Mucosa of descending colon (tissue), 3 donors: ENCODE measurements at regions not wholly inside any gene's neighbourhood (a gene's known extent, or its start where the extent isn't known, plus 50 kb on each side); places are given as distances from the start of the nearest gene placed in this dataset.

Experiments used
- ATAC-seq: fragments of 200-7000 bp; cut with Tn5 transposase; one replicate; pipeline ENCODE4 v1.9.1; 2020; ENCODE audit warnings: mild to moderate bottlenecking, moderate library complexity
- DNase-seq, 3 donors: peaks; one replicate each; pipeline ENCODE4 v3.0.0-alpha.2; 2020
- H3K36me3 ChIP-seq: fragments of 200-600 bp; one replicate; pipeline ENCODE4 v1.8.0; 2021; ENCODE audit warnings: low read depth, mild to moderate bottlenecking
- H3K4me1 ChIP-seq: fragments of 200-600 bp; one replicate; pipeline ENCODE4 v1.8.0; 2021; ENCODE audit warnings: low read depth, mild to moderate bottlenecking
- H3K4me3 ChIP-seq: fragments of 200-600 bp; one replicate; pipeline ENCODE4 v1.8.0; 2021; ENCODE audit warnings: mild to moderate bottlenecking
- H3K9me3 ChIP-seq: fragments of 200-600 bp; one replicate; pipeline ENCODE4 v1.8.0; 2021; ENCODE audit warnings: mild to moderate bottlenecking
- intact Hi-C, 2 donors: fragments of 100-400 bp; cut with DNase I in 1 of 2; cut with micrococcal nuclease in 1 of 2; formaldehyde crosslinking; loops; one replicate each; pipeline versions ENCODE4 v1.11.0 to v1.11.1; 2022; cut with DNase I, micrococcal nuclease
- TF ChIP-seq, protein P1 (sequence below): fragments of 200-600 bp; IDR thresholded peaks from one replicate; pipeline ENCODE4 v1.8.0; 2022; ENCODE audit warnings: antibody characterized with exemption, mild to moderate bottlenecking
- donor health status: DM: no; HTN: no; CAD: no; lungs with moderate emphysema.
- donor health status: DM: no; HTN: no; CAD: no.
- donor health status: DM: no; HTN: yes; CAD: no.

DNA sequence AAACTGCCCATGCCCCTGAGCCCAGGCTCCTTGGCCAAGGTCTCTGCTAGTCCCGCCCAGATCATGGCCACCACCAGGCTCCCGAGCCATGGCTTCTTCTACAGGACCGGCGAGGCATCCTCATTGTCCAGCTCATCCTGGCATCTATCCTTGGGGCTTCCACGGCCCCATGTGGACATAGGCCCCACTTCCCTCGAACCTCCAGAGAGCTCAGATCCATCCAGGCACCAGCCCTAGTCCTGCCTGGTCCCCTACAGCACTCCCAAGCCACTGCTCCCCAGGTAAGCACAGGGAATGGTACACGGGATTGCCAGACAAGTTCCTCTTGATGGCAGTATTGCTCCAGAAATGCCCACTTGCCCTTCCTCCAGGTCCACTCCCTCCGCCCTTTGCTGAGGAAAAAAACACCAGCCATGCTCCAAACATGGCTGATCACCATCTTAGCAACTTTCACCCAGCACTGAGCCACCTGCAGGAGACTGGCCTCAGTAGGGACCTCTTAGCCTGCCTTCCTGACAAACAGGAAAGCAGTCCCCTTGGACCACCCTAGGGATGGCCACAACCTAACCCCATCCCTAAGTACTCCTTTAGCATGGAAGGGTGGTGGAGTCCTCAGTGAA, 272.1 kb upstream of the AGTR2 start:
- TF ChIP-seq, protein P1, sequence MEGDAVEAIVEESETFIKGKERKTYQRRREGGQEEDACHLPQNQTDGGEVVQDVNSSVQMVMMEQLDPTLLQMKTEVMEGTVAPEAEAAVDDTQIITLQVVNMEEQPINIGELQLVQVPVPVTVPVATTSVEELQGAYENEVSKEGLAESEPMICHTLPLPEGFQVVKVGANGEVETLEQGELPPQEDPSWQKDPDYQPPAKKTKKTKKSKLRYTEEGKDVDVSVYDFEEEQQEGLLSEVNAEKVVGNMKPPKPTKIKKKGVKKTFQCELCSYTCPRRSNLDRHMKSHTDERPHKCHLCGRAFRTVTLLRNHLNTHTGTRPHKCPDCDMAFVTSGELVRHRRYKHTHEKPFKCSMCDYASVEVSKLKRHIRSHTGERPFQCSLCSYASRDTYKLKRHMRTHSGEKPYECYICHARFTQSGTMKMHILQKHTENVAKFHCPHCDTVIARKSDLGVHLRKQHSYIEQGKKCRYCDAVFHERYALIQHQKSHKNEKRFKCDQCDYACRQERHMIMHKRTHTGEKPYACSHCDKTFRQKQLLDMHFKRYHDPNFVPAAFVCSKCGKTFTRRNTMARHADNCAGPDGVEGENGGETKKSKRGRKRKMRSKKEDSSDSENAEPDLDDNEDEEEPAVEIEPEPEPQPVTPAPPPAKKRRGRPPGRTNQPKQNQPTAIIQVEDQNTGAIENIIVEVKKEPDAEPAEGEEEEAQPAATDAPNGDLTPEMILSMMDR = no peak
- ATAC-seq (peak; percentile 71), DNase-seq (peak in 2 of 3 donors; percentile 33 to 55)
- no peak overlapping the region for H3K4me3 ChIP-seq
- no peaks in the 10 kb centered on the region for H3K36me3 ChIP-seq
- no peaks in the 10 kb centered on the region for H3K4me1 ChIP-seq
- intact Hi-C loops = no loop called here
- H3K9me3 ChIP-seq = no peaks in the 10 kb centered on the region

DNA sequence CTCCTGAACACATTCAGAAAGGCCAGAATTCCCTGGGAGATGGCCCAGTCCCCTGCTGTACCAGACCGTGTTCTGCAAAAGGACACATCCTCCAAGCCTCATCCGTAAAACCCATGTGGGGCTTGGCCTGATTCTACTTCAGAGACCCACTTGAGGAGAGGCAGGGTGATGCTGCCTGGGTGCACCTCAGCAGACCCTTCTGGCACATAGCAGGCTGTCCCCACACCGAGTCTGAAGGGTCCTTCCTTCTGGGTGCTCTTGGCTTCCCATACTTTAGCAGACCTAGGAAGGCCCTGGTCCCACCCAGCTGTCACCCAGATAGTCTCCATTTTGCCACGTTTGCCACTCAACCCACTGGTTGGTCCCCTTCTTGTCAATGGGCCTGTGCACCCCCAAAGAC, 270.1 kb upstream of the AGTR2 start:
- ATAC-seq = no peak
- H3K4me1 ChIP-seq = no peaks in the 10 kb centered on the region
- intact Hi-C loops = no loop called here
- no peaks in the 10 kb centered on the region for H3K9me3 ChIP-seq
- no peak overlapping the region for H3K4me3 ChIP-seq
- H3K36me3 ChIP-seq = no peaks in the 10 kb centered on the region
- TF ChIP-seq, protein P1 = no peak
- DNase-seq = no peak

DNA sequence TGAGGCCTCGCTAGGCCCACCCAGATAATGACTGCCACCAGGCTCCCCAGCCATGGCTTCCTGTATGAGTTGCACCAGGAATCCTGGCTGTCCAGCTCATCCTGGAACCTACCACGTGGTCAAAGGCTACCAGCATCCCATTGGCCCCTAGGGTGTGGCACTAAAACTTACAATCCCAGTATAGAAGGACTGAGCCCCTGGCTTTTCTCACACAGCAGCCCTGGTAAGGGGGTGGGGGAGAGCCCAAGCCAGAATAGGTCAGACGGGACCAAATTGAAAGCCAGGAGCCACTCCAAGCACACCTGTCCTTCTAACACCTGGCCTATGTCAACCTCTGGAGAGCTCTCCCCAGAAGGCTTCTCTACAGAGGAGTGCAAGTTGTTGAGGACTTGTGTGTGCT, 269.3 kb upstream of the AGTR2 start:
- no peak for ATAC-seq
- Histone ChIP-seq H3K36me3 (no peaks in the 10 kb centered on the region), H3K4me3 (no peak overlapping the region), H3K4me1 (no peaks in the 10 kb centered on the region), H3K9me3 (no peaks in the 10 kb centered on the region)
- DNase-seq = no peak
- TF ChIP-seq, protein P1 = no peak
- intact Hi-C loops = no loop called here

DNA sequence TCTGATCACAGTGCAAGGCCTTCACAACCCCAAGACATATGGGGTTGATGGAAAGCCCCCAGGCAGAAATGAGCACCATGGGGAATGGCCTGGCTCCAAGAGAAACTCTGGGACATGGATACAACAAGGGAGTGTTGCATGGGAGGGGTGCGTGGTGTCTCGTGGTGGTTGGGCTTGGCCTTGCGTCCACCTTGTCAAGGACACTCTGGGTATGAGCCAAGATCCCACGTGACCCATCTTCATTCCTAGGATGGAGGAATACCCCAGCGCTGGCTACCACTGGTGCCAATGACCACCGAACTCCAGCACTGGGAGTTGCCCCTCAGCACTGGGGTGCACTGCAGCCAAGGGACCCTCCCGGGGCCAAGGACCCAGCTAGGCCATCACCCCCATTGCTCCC, 267.5 kb upstream of the AGTR2 start:
- Histone ChIP-seq H3K4me1 (no peaks in the 10 kb centered on the region), H3K4me3 (no peak overlapping the region), H3K9me3 (no peaks in the 10 kb centered on the region), H3K36me3 (no peaks in the 10 kb centered on the region)
- intact Hi-C loops = no loop called here
- TF ChIP-seq, protein P1 = no peak
- ATAC-seq = no peak
- DNase-seq = no peak

DNA sequence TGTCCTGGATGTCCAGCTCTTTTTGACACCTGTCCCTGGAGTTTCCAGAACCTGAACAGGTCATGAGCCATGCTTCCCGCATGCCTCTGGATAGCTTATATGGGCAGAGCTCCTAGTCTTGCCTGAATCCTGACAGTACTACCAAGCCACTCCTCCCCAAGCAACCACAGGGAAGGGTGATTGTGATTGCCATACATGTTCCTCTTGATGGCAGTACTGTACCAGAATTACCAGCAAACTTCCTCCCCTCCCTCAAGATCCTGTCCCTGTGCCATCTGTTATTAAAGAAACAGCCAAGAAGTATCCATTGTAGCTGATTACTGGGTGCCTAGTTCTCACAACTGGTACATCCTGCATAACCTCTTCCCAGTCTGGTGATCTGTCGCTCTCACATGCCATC, 264.3 kb upstream of the AGTR2 start:
- DNase-seq (no peak), ATAC-seq (no peak)
- TF ChIP-seq, protein P1 = no peak
- H3K36me3 ChIP-seq = no peaks in the 10 kb centered on the region
- intact Hi-C loops = no loop called here
- no peaks in the 10 kb centered on the region for H3K9me3 ChIP-seq
- H3K4me3 ChIP-seq = no peak overlapping the region
- H3K4me1 ChIP-seq = no peaks in the 10 kb centered on the region

DNA sequence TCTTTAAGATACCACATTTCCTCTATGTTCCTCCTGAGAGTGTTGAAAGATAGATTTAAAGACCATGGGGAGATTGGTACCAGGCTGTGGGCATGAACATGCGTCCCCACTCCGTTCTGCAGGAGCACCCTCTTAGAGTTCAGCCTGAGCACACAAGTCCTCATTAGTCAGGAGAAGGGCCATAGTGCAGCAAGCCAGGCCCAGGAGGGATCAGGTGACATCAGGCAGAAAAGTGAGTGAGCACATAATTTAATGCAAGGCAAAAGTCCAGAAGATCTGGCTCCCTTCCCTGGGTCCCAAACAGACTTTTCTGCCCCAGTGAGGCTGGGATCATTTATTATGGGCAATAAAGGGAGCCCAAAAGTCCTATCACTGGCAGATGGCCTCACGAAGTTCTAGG, 263.7 kb upstream of the AGTR2 start:
- intact Hi-C loops = no loop called here
- no peaks in the 10 kb centered on the region for H3K9me3 ChIP-seq
- ATAC-seq = no peak

More for the DNA sequence above, 263.7 kb upstream of the AGTR2 start:
- H3K36me3 ChIP-seq = no peaks in the 10 kb centered on the region
- TF ChIP-seq, protein P1 = no peak
- H3K4me3 ChIP-seq = no peak overlapping the region
- no peak for DNase-seq
- H3K4me1 ChIP-seq = no peaks in the 10 kb centered on the region
